Nephron (organoid): ENCODE measurements at regions not wholly inside any gene's neighbourhood (a gene's known extent, or its start where the extent isn't known, plus 50 kb on each side); places are given as distances from the start of the nearest gene placed in this dataset.
"Not testable (repeated sequence)": the region's sequence is repeated elsewhere in the genome, so short reads cannot be mapped to it uniquely, and the experiment has no call there.

Experiments
- H3K27ac Mint-ChIP-seq, 3 experiments: 2 replicates each; pipeline ENCODE4 v1.8.0; 2020; ENCODE audit warnings: mixed read lengths in 3 of 3, mild to moderate bottlenecking in 2 of 3, moderate library complexity in 1 of 3
- H3K27me3 Mint-ChIP-seq: 2 replicates; pipeline ENCODE4 v1.8.0; 2021; ENCODE audit warnings: low read depth, mild to moderate bottlenecking, moderate library complexity, mixed read lengths
- H3K36me3 Mint-ChIP-seq: 2 replicates; pipeline ENCODE4 v1.8.0; 2020; ENCODE audit warnings: low read depth, mixed read lengths
- H3K4me1 Mint-ChIP-seq: 2 replicates; pipeline ENCODE4 v1.8.0; 2020; ENCODE audit warnings: mixed read lengths
- H3K4me3 Mint-ChIP-seq, 3 experiments: 2 replicates each; pipeline ENCODE4 v1.8.0; 2020; ENCODE audit warnings: mild to moderate bottlenecking in 3 of 3, mixed read lengths in 3 of 3, moderate library complexity in 2 of 3
- H3K9me3 Mint-ChIP-seq: 2 replicates; pipeline ENCODE4 v1.8.0; 2020; ENCODE audit warnings: mixed read lengths
- CTCF ChIP-seq, 3 experiments: fragments of 200-600 bp; sonication (generic); IDR thresholded peaks; one replicate each; pipeline ENCODE4 v1.5.0; 2021; ENCODE audit warnings: antibody characterized with exemption in 3 of 3; ENCODE audit not compliant: unreplicated experiment in 3 of 3

- no peaks in the 10 kb centered on the region for H3K36me3 Mint-ChIP-seq
- H3K4me1 Mint-ChIP-seq = no peaks in the 10 kb centered on the region
- H3K4me3 Mint-ChIP-seq = no peak overlapping the region
- H3K27me3 Mint-ChIP-seq = no peaks in the 10 kb centered on the region
- H3K27ac Mint-ChIP-seq = no peak overlapping the region
- no peak for TF ChIP-seq CTCF (IDR thresholded peaks at IDR 0.05; ENCODE audit: unreplicated experiment in 3 of 3)
- peaks cover 2% of the 10 kb centered on the region for H3K9me3 Mint-ChIP-seq
These were observed 557.5 kb upstream of the NR2F2 start for GRCh38 chr15:95772982-95773381.

- H3K4me1 Mint-ChIP-seq = no peaks in the 10 kb centered on the region
- peaks cover 4% of the 10 kb centered on the region for H3K27me3 Mint-ChIP-seq
- no peak overlapping the region for H3K4me3 Mint-ChIP-seq
These were observed 546.0 kb upstream of the NR2F2 start for GRCh38 chr15:95784508-95784907.

GRCh38 chr15:95785276-95785675 lies 545.2 kb upstream of the NR2F2 start:
- not testable (repeated sequence) for H3K27me3 Mint-ChIP-seq, H3K4me1 Mint-ChIP-seq, H3K4me3 Mint-ChIP-seq, H3K27ac Mint-ChIP-seq
- H3K36me3 Mint-ChIP-seq = peaks cover 37% of the 10 kb centered on the region
- peaks cover 50% of the 10 kb centered on the region for H3K9me3 Mint-ChIP-seq

More at GRCh38 chr15:95784508-95784907, 546.0 kb upstream of the NR2F2 start:
- Mint-ChIP-seq H3K36me3 (peaks cover 37% of the 10 kb centered on the region), H3K9me3 (peaks cover 52% of the 10 kb centered on the region), H3K27ac (no peak overlapping the region)
- no peak for TF ChIP-seq CTCF (IDR thresholded peaks at IDR 0.05; ENCODE audit: unreplicated experiment in 3 of 3)

GRCh38 chr15:95793231-95793630 lies 537.3 kb upstream of the NR2F2 start:
- no peaks in the 10 kb centered on the region for H3K27me3 Mint-ChIP-seq
- no peaks in the 10 kb centered on the region for H3K9me3 Mint-ChIP-seq
- H3K36me3 Mint-ChIP-seq = no peaks in the 10 kb centered on the region
- TF ChIP-seq CTCF (IDR thresholded peaks at IDR 0.05; ENCODE audit: unreplicated experiment in 3 of 3) = no peak
- no peak overlapping the region for H3K27ac Mint-ChIP-seq
- no peak overlapping the region for H3K4me3 Mint-ChIP-seq
- no peaks in the 10 kb centered on the region for H3K4me1 Mint-ChIP-seq

- no peak for TF ChIP-seq CTCF (IDR thresholded peaks at IDR 0.05; ENCODE audit: unreplicated experiment in 3 of 3)
- H3K27ac Mint-ChIP-seq = no peak overlapping the region
- H3K4me3 Mint-ChIP-seq = no peak overlapping the region
- no peaks in the 10 kb centered on the region for H3K9me3 Mint-ChIP-seq
- no peaks in the 10 kb centered on the region for H3K27me3 Mint-ChIP-seq
- no peaks in the 10 kb centered on the region for H3K36me3 Mint-ChIP-seq
- H3K4me1 Mint-ChIP-seq = no peaks in the 10 kb centered on the region
These were observed 535.1 kb upstream of the NR2F2 start for GRCh38 chr15:95795386-95795785.

- Mint-ChIP-seq H3K9me3 (peaks cover 3% of the 10 kb centered on the region), H3K36me3 (peaks cover 4% of the 10 kb centered on the region), H3K4me3 (no peak overlapping the region), H3K27ac (peak overlapping the region; percentile 28 to 63 (median 37)), H3K4me1 (no peaks in the 10 kb centered on the region), H3K27me3 (no peaks in the 10 kb centered on the region)
- no peak for TF ChIP-seq CTCF (IDR thresholded peaks at IDR 0.05; ENCODE audit: unreplicated experiment in 3 of 3)
These were observed 531.0 kb upstream of the NR2F2 start for GRCh38 chr15:95799286-95800200.
